OCI-LY1 (cell line): ENCODE measurements at regions not wholly inside any gene's neighbourhood (a gene's known extent, or its start where the extent isn't known, plus 50 kb on each side); places are given as distances from the start of the nearest gene placed in this dataset.

ENCODE experiments used
- H2AFZ ChIP-seq: fragments of 200-600 bp; sonication (generic), shearing (Covaris generic); 2 replicates; pipeline ENCODE4 v1.6.0; 2014; ENCODE audit warnings: antibody characterized with exemption, mild to moderate bottlenecking, low read length
- H3F3A ChIP-seq: fragments of 200-600 bp; sonication (generic), shearing (Covaris generic); 2 replicates; pipeline ENCODE4 v1.6.0; 2014; ENCODE audit warnings: mild to moderate bottlenecking, antibody characterized with exemption, low read length, moderate library complexity; ENCODE audit not compliant: insufficient read depth
- H3K27ac ChIP-seq: fragments of 200-600 bp; sonication (generic); 2 replicates; pipeline ENCODE4 v1.5.1; 2014; ENCODE audit warnings: low read length, mixed run types, mild to moderate bottlenecking, low read depth; ENCODE audit not compliant: poor library complexity, severe bottlenecking
- H3K27me3 ChIP-seq: fragments of 200-600 bp; sonication (generic); 2 replicates; pipeline ENCODE4 v1.6.0; 2014; ENCODE audit warnings: antibody characterized with exemption, mild to moderate bottlenecking, low read length, moderate library complexity; ENCODE audit not compliant: insufficient read depth
- H3K36me3 ChIP-seq: fragments of 200-600 bp; sonication (generic); 2 replicates; pipeline ENCODE4 v1.6.1; 2014; ENCODE audit warnings: mild to moderate bottlenecking, antibody characterized with exemption, low read length, moderate library complexity, mixed read lengths; ENCODE audit not compliant: insufficient read depth
- H3K4me1 ChIP-seq: fragments of 200-600 bp; sonication (generic); 2 replicates; pipeline ENCODE4 v1.5.1; 2014; ENCODE audit warnings: mild to moderate bottlenecking, low read length, moderate library complexity; ENCODE audit not compliant: insufficient read depth, severe bottlenecking
- H3K4me2 ChIP-seq: fragments of 200-600 bp; sonication (generic), shearing (Covaris generic); 2 replicates; pipeline ENCODE4 v1.6.1; 2014; ENCODE audit warnings: low read length
- H3K4me3 ChIP-seq: fragments of 200-600 bp; sonication (generic); 2 replicates; pipeline ENCODE4 v1.5.1; 2014; ENCODE audit warnings: low read length, low read depth, mild to moderate bottlenecking, mixed read lengths; ENCODE audit not compliant: poor library complexity, severe bottlenecking
- H3K79me2 ChIP-seq: fragments of 200-600 bp; shearing (Covaris generic); 2 replicates; pipeline ENCODE4 v1.6.1; 2016; ENCODE audit warnings: mixed run types, low read length, mixed read lengths; ENCODE audit not compliant: insufficient read depth
- H3K9ac ChIP-seq: fragments of 200-600 bp; sonication (generic), shearing (Covaris generic); 2 replicates; pipeline ENCODE4 v1.6.1; 2014; ENCODE audit warnings: mild to moderate bottlenecking, low read length, mixed read lengths
- H3K9me2 ChIP-seq: fragments of 200-600 bp; sonication (generic), shearing (Covaris generic); 2 replicates; pipeline ENCODE4 v1.6.1; 2014; ENCODE audit warnings: low read depth, mild to moderate bottlenecking, low read length, mixed read lengths
- H3K9me3 ChIP-seq: fragments of 200-600 bp; shearing (Covaris generic); 2 replicates; pipeline ENCODE4 v1.6.1; 2014; ENCODE audit warnings: low read length, mixed read lengths
- H4K20me1 ChIP-seq: fragments of 200-600 bp; sonication (generic), shearing (Covaris generic); 2 replicates; pipeline ENCODE4 v1.6.0; 2016; ENCODE audit warnings: mild to moderate bottlenecking, low read length; ENCODE audit not compliant: insufficient read depth
- CTCF ChIP-seq: fragments of 200-600 bp; sonication (generic), shearing (Covaris generic); IDR thresholded peaks from 2 replicates; pipeline ENCODE4 v1.5.1; 2017; ENCODE audit warnings: mild to moderate bottlenecking, antibody characterized with exemption, low read length, moderate library complexity, mixed read lengths
- EZH2 ChIP-seq: fragments of 200-600 bp; sonication (generic), shearing (Covaris generic); IDR thresholded peaks from 2 replicates; pipeline ENCODE4 v1.8.0; 2017; ENCODE audit warnings: borderline replicate concordance, mixed run types, mild to moderate bottlenecking, antibody characterized with exemption, low read length, moderate library complexity, mixed read lengths

GRCh38 chr2:57614988-57615387, 431.6 kb upstream of the VRK2 start:
- Histone ChIP-seq H3K4me1 (no peaks in the 10 kb centered on the region), H3K9ac (no peak overlapping the region), H3K9me2 (no peaks in the 10 kb centered on the region), H3K27ac (no peak overlapping the region), H3K79me2 (no peaks in the 10 kb centered on the region), H3F3A (no peaks in the 10 kb centered on the region), H4K20me1 (no peaks in the 10 kb centered on the region), H3K27me3 (no peaks in the 10 kb centered on the region), H2AFZ (no peak overlapping the region), H3K4me3 (no peak overlapping the region), H3K9me3 (no peaks in the 10 kb centered on the region), H3K36me3 (no peaks in the 10 kb centered on the region), H3K4me2 (no peak overlapping the region)
- TF ChIP-seq CTCF (no peak), EZH2 (no peak)

GRCh38 chr2:57615855-57616556, 430.6 kb upstream of the VRK2 start:
- no peak for TF ChIP-seq EZH2
- TF ChIP-seq CTCF: no peak
- Histone ChIP-seq H3K79me2 (no peaks in the 10 kb centered on the region), H3K9me2 (no peaks in the 10 kb centered on the region), H3K27me3 (no peaks in the 10 kb centered on the region), H4K20me1 (no peaks in the 10 kb centered on the region), H3K4me2 (no peak overlapping the region), H3K4me3 (no peak overlapping the region), H3K4me1 (no peaks in the 10 kb centered on the region), H3K36me3 (no peaks in the 10 kb centered on the region), H3F3A (no peaks in the 10 kb centered on the region), H3K9ac (no peak overlapping the region), H3K27ac (no peak overlapping the region), H2AFZ (no peak overlapping the region), H3K9me3 (no peaks in the 10 kb centered on the region)

DNA sequence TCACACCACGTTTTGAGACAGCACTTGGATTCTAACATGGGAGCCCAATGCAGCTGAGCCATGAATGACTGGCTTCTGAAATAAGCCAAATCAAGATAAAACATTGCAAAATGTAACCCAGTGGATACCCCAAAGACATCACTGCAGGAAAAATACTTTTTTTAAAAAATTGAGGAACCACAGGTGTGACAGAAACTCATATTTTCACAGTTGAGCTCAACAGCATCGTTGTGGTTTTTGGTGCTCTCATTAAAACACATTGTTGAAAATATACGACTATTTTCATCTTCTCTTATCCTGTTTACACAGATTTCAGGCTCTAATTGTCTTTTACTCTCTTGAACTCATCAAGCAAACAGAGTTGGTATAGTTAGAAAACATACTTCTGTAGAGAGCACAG, 429.3 kb upstream of the VRK2 start:
- H3K27ac ChIP-seq: no peak overlapping the region
- H4K20me1 ChIP-seq: no peaks in the 10 kb centered on the region
- no peaks in the 10 kb centered on the region for H3K4me1 ChIP-seq
- H3K4me3 ChIP-seq: no peak overlapping the region
- no peaks in the 10 kb centered on the region for H3K9me2 ChIP-seq
- no peaks in the 10 kb centered on the region for H3K79me2 ChIP-seq
- no peak overlapping the region for H3K9ac ChIP-seq
- H3K4me2 ChIP-seq: no peak overlapping the region
- TF ChIP-seq EZH2 (no peak), CTCF (no peak)
- H3K27me3 ChIP-seq: no peaks in the 10 kb centered on the region
- no peaks in the 10 kb centered on the region for H3K9me3 ChIP-seq
- no peaks in the 10 kb centered on the region for H3F3A ChIP-seq
- no peaks in the 10 kb centered on the region for H3K36me3 ChIP-seq
- H2AFZ ChIP-seq: no peak overlapping the region
